DMS53 (cell line): ENCODE measurements at regions not wholly inside any gene's neighbourhood (a gene's known extent, or its start where the extent isn't known, plus 50 kb on each side); places are given as distances from the start of the nearest gene placed in this dataset.
A peak's percentile ranks its signal among the peaks of the same experiment; 100 is the strongest.
"Not testable (repeated sequence)": the region's sequence is repeated elsewhere in the genome, so short reads cannot be mapped to it uniquely, and the experiment has no call there.

Experiments used
- DNase-seq: peaks from one replicate; lab custom pipeline; 2025; lab: John Stamatoyannopoulos, UW

GRCh38 chr4:99763635-99764101 lies 53.0 kb upstream of the DAPP1 start:
- peak; percentile 72 for DNase-seq

- no peak for DNase-seq
Observed at GRCh38 chr4:99762728-99763127, 53.9 kb upstream of the DAPP1 start.

- no peak for DNase-seq
Observed at GRCh38 chr4:99759988-99760387, 56.6 kb upstream of the DAPP1 start.

- DNase-seq, result no peak
Observed at GRCh38 chr4:99759346-99759984, 57.2 kb upstream of the DAPP1 start.

- no peak for DNase-seq
Observed at GRCh38 chr4:99755223-99755944, 61.2 kb upstream of the DAPP1 start.

GRCh38 chr4:99754756-99755155 lies 61.9 kb upstream of the DAPP1 start:
- DNase-seq, result no peak

- no peak for DNase-seq
Observed at GRCh38 chr4:99753931-99754330, 62.7 kb upstream of the DAPP1 start.

GRCh38 chr4:99749445-99750391 lies 66.9 kb upstream of the DAPP1 start:
- DNase-seq, result no peak

GRCh38 chr4:99746443-99746842 lies 70.2 kb upstream of the DAPP1 start:
- no peak for DNase-seq

GRCh38 chr4:99736846-99737245 lies 79.2 kb upstream of the C4orf54 start:
- no peak for DNase-seq

- no peak for DNase-seq
Observed at GRCh38 chr4:99735822-99736221, 78.2 kb upstream of the C4orf54 start.

GRCh38 chr4:99734583-99735322 lies 77.1 kb upstream of the C4orf54 start:
- no peak for DNase-seq

GRCh38 chr4:99733455-99733854 lies 75.8 kb upstream of the C4orf54 start:
- DNase-seq, result not testable (repeated sequence)

- no peak for DNase-seq
Observed at GRCh38 chr4:99729186-99729585, 71.6 kb upstream of the C4orf54 start.

- DNase-seq, result peak; percentile 64
Observed at GRCh38 chr4:99724067-99724466, 66.4 kb upstream of the C4orf54 start.

GRCh38 chr4:99723612-99724011 lies 66.0 kb upstream of the C4orf54 start:
- peak; percentile 93 for DNase-seq

- DNase-seq, result peak; percentile 90
Observed at GRCh38 chr4:99722725-99723124, 65.1 kb upstream of the C4orf54 start.

- DNase-seq, result peak; percentile 48
Observed at GRCh38 chr4:99722006-99722405, 64.4 kb upstream of the C4orf54 start.

- no peak for DNase-seq
Observed at GRCh38 chr4:99720206-99720605, 62.6 kb upstream of the C4orf54 start.

GRCh38 chr4:99716996-99717395 lies 59.4 kb upstream of the C4orf54 start:
- DNase-seq, result no peak

GRCh38 chr4:99715286-99715685 lies 57.7 kb upstream of the C4orf54 start:
- peak; percentile 43 for DNase-seq

- peak; percentile 17 for DNase-seq
Observed at GRCh38 chr4:99714179-99714578, 56.6 kb upstream of the C4orf54 start.
